SK-N-SH treated with all-trans-retinoic acid at 6 μM for 48 hours (cell line): ENCODE measurements at regions not wholly inside any gene's neighbourhood (a gene's known extent, or its start where the extent isn't known, plus 50 kb on each side); places are given as distances from the start of the nearest gene placed in this dataset.

Source experiments
- BACH2 ChIP-seq: fragments of 250-450 bp; sonication (Bioruptor Pico); IDR thresholded peaks from 2 replicates; pipeline ENCODE4 v1.9.0; 2021; ENCODE audit warnings: mild to moderate bottlenecking, borderline replicate concordance
- CREB5 ChIP-seq: fragments of 250-450 bp; sonication (Bioruptor Pico); IDR thresholded peaks from 2 replicates; pipeline ENCODE4 v1.5.1; 2020; ENCODE audit warnings: low read depth, mild to moderate bottlenecking, moderate library complexity
- CSRNP3 ChIP-seq: fragments of 250-450 bp; sonication (Bioruptor Pico); IDR thresholded peaks from 2 replicates; pipeline ENCODE4 v1.5.1; 2021; ENCODE audit warnings: mild to moderate bottlenecking, moderate library complexity
- GLIS3 ChIP-seq: fragments of 250-450 bp; sonication (Bioruptor Pico); IDR thresholded peaks from 2 replicates; pipeline ENCODE4 v1.5.0; 2020; ENCODE audit warnings: mild to moderate bottlenecking, moderate library complexity
- ISL1 ChIP-seq: fragments of 250-450 bp; sonication (Bioruptor Pico); IDR thresholded peaks from 2 replicates; pipeline ENCODE4 v2.1.2; 2022; ENCODE audit warnings: mild to moderate bottlenecking, moderate library complexity
- PATZ1 ChIP-seq: fragments of 250-450 bp; sonication (Bioruptor Pico); IDR thresholded peaks from 2 replicates; pipeline ENCODE4 v1.8.0; 2020; ENCODE audit warnings: mild to moderate bottlenecking, moderate library complexity, borderline replicate concordance
- RARB ChIP-seq: fragments of 250-450 bp; sonication (Bioruptor Pico); IDR thresholded peaks from 2 replicates; pipeline ENCODE4 v1.8.0; 2021; ENCODE audit warnings: mild to moderate bottlenecking, moderate library complexity
- SNAI2 ChIP-seq: fragments of 250-450 bp; sonication (Bioruptor Pico); IDR thresholded peaks from 2 replicates; pipeline ENCODE4 v1.5.0; 2020; ENCODE audit warnings: mild to moderate bottlenecking, moderate library complexity
- TSHZ2 ChIP-seq: fragments of 250-450 bp; sonication (Bioruptor Pico); IDR thresholded peaks from 2 replicates; pipeline ENCODE4 v1.5.0; 2020; ENCODE audit warnings: mild to moderate bottlenecking, moderate library complexity
- ZFP3 ChIP-seq: fragments of 250-450 bp; sonication (Bioruptor Pico); IDR thresholded peaks from 2 replicates; pipeline ENCODE4 v1.5.0; 2020; ENCODE audit warnings: mild to moderate bottlenecking, moderate library complexity
- ZNF8 ChIP-seq: fragments of 450-650 bp; formaldehyde crosslinking; IDR thresholded peaks from 2 replicates; pipeline ENCODE4 v1.5.0; 2020; ENCODE audit warnings: mild to moderate bottlenecking, moderate library complexity

- TF ChIP-seq SNAI2 (CRISPR knock-in tag) (no peak), PATZ1 (CRISPR knock-in tag) (no peak), CSRNP3 (no peak), RARB (no peak), BACH2 (CRISPR knock-in tag) (no peak), CREB5 (CRISPR knock-in tag) (no peak), GLIS3 (CRISPR knock-in tag) (no peak), ISL1 (CRISPR knock-in tag) (no peak), ZNF8 (CRISPR knock-in tag) (no peak), ZFP3 (CRISPR knock-in tag) (no peak), TSHZ2 (CRISPR knock-in tag) (no peak)
Observed at GRCh38 chr9:78567693-78568092, 270.8 kb downstream of the PSAT1 start.
